ENCODE measurements at regions not wholly inside any gene's neighbourhood (a gene's known extent, or its start where the extent isn't known, plus 50 kb on each side); places are given as distances from the start of the nearest gene placed in this dataset.
A peak's percentile ranks its signal among the peaks of the same experiment; 100 is the strongest.

DNA sequence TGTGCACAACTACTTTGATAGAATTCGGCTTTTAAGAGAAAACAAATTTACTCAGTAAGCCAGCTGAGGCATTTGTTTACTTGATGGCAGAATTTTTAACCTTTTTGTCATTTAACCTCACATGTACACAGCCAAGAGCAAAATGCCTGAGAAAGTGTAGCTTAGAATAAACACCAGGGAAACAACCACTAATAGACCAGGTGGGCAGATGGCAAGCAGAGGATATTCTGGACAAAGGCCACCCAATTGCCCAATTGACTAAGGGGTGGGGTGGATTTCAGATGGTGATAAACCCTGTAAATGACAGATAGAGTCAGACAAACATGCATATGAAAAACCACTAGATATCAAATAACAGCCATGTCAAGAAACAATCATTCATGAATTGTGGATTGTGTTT lies 190.7 kb upstream of the FBXL4 start:
- ATAC-seq (no peak), DNase-seq (no peak)
- Histone ChIP-seq H3K4me1 (no peaks in the 10 kb centered on the region), H3K27ac (no peak overlapping the region), H3K27me3 (no peaks in the 10 kb centered on the region), H3K4me3 (no peak overlapping the region), H3K9me3 (no peaks in the 10 kb centered on the region), H3K36me3 (no peaks in the 10 kb centered on the region)
- TF ChIP-seq, protein P1, sequence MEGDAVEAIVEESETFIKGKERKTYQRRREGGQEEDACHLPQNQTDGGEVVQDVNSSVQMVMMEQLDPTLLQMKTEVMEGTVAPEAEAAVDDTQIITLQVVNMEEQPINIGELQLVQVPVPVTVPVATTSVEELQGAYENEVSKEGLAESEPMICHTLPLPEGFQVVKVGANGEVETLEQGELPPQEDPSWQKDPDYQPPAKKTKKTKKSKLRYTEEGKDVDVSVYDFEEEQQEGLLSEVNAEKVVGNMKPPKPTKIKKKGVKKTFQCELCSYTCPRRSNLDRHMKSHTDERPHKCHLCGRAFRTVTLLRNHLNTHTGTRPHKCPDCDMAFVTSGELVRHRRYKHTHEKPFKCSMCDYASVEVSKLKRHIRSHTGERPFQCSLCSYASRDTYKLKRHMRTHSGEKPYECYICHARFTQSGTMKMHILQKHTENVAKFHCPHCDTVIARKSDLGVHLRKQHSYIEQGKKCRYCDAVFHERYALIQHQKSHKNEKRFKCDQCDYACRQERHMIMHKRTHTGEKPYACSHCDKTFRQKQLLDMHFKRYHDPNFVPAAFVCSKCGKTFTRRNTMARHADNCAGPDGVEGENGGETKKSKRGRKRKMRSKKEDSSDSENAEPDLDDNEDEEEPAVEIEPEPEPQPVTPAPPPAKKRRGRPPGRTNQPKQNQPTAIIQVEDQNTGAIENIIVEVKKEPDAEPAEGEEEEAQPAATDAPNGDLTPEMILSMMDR (IDR thresholded peaks at IDR 0.05): no peak
- intact Hi-C loops (cut with DNase I): no loop called here

GRCh38 chr6:99137314-99137713 lies 189.6 kb upstream of the FBXL4 start:
- DNase-seq: no peak
- intact Hi-C loops (cut with DNase I): no loop called here
- H3K27ac ChIP-seq: no peak overlapping the region
- ATAC-seq: no peak
- H3K9me3 ChIP-seq: no peaks in the 10 kb centered on the region
- no peaks in the 10 kb centered on the region for H3K27me3 ChIP-seq
- H3K4me3 ChIP-seq: no peak overlapping the region
- H3K36me3 ChIP-seq: no peaks in the 10 kb centered on the region
- TF ChIP-seq, protein P1 (IDR thresholded peaks at IDR 0.05): no peak
- H3K4me1 ChIP-seq: no peaks in the 10 kb centered on the region

GRCh38 chr6:99136488-99136887 lies 188.7 kb upstream of the FBXL4 start:
- intact Hi-C loops (cut with DNase I): no loop called here
- DNase-seq (no peak), ATAC-seq (peak; percentile 45)
- Histone ChIP-seq H3K9me3 (no peaks in the 10 kb centered on the region), H3K27ac (no peak overlapping the region), H3K4me3 (no peak overlapping the region), H3K4me1 (no peaks in the 10 kb centered on the region), H3K27me3 (no peaks in the 10 kb centered on the region), H3K36me3 (no peaks in the 10 kb centered on the region)
- TF ChIP-seq, protein P1 (IDR thresholded peaks at IDR 0.05): no peak

DNA sequence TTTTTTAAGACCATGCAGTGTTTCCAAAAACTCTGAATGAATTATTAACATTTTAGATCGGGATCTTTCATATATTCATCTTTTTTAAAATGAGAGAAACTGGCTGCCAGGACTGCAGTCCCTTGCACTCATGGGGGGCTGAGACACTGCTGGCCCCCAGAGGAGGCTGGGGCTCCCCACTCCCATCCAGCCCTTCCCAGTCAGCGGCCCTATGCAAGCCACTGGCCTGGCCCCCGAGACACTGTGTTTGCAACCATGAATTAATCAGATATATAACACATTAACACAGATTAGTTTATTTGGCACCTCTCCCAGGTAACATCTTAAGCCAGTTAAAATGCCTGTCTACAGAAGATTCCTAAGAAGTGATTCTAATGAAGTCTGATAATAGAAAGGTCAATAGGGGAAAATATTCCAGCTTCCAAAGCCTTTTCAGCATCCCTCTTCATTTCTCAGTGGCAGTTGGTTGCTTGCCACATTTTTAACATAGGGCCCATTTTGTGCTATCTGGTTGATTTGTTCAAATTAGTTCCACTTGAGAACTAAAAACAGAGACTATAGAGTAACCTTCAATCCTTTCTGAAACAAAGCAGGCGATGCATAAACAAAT lies 184.4 kb upstream of the FBXL4 start:
- Histone ChIP-seq H3K27me3 (no peaks in the 10 kb centered on the region), H3K9me3 (no peaks in the 10 kb centered on the region), H3K36me3 (no peaks in the 10 kb centered on the region), H3K27ac (no peak overlapping the region), H3K4me3 (no peak overlapping the region), H3K4me1 (no peaks in the 10 kb centered on the region)
- TF ChIP-seq, protein P1 (IDR thresholded peaks at IDR 0.05): no peak
- ATAC-seq (no peak), DNase-seq (no peak)
- intact Hi-C loops (cut with DNase I): no loop called here

GRCh38 chr6:99130897-99131873 lies 183.4 kb upstream of the FBXL4 start:
- H3K27ac ChIP-seq: no peak overlapping the region
- H3K27me3 ChIP-seq: no peaks in the 10 kb centered on the region
- TF ChIP-seq, protein P1 (IDR thresholded peaks at IDR 0.05): no peak
- intact Hi-C loops (cut with DNase I): no loop called here
- no peak for DNase-seq
- no peaks in the 10 kb centered on the region for H3K36me3 ChIP-seq
- no peak for ATAC-seq
- H3K4me1 ChIP-seq: no peaks in the 10 kb centered on the region
- no peak overlapping the region for H3K4me3 ChIP-seq
- H3K9me3 ChIP-seq: no peaks in the 10 kb centered on the region
